ENCODE measurements at regions not wholly inside any gene's neighbourhood (a gene's known extent, or its start where the extent isn't known, plus 50 kb on each side); places are given as distances from the start of the nearest gene placed in this dataset.
"Not testable (repeated sequence)": the region's sequence is repeated elsewhere in the genome, so short reads cannot be mapped to it uniquely, and the experiment has no call there.

DNA sequence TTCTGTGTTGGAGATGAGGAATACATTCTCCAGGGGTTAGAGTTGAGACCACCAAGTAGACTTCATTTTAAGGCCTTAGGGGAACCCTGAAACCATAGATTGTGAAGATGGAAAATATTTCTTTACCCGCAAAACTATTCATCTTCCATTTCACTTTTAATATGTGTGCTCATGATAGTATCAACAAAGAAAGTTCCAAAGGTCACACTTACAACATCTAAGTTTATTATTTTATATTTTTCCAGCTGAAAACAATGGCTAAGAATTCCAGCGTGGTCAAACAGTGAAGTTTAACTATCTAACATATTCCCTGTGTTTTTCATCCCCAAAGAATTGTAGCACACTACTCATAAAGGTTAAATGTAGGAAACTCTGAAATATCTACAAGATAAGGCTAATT, 214.5 kb upstream of the GIMD1 start:
- H3K9me3 ChIP-seq: no peaks in the 10 kb centered on the region
- TF ChIP-seq, protein P1, sequence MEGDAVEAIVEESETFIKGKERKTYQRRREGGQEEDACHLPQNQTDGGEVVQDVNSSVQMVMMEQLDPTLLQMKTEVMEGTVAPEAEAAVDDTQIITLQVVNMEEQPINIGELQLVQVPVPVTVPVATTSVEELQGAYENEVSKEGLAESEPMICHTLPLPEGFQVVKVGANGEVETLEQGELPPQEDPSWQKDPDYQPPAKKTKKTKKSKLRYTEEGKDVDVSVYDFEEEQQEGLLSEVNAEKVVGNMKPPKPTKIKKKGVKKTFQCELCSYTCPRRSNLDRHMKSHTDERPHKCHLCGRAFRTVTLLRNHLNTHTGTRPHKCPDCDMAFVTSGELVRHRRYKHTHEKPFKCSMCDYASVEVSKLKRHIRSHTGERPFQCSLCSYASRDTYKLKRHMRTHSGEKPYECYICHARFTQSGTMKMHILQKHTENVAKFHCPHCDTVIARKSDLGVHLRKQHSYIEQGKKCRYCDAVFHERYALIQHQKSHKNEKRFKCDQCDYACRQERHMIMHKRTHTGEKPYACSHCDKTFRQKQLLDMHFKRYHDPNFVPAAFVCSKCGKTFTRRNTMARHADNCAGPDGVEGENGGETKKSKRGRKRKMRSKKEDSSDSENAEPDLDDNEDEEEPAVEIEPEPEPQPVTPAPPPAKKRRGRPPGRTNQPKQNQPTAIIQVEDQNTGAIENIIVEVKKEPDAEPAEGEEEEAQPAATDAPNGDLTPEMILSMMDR (IDR thresholded peaks at IDR 0.05): no peak
- no peaks in the 10 kb centered on the region for H3K4me1 ChIP-seq
- no peak overlapping the region for H3K4me3 ChIP-seq
- intact Hi-C loops (cut with DNase I): no loop called here
- H3K27me3 ChIP-seq: no peaks in the 10 kb centered on the region
- peak overlapping the region; percentile 71 for H3K27ac ChIP-seq
- no peak overlapping the region for H3K9ac ChIP-seq (ENCODE audit: low read depth in 2 of 2, low read length in 2 of 2)
- H3K36me3 ChIP-seq: no peaks in the 10 kb centered on the region
- no peak for DNase-seq

DNA sequence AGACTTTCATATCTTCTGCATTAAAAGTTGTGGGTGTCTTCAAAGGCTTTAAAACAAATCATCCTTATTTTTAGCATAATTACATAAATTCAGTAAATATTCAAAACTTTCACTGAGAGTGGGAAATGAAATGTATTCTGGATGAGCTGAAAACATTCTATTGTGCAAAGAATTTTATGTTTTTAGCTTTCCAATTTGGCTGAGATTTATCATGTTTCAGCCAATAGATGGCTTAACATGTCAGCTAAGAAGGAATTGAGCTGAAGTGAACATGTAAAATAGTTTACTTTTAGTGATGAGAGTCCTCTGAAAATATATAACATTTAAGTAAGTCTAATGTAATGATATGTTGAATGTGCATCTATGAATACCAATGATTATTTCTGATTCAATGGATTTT, 213.5 kb upstream of the GIMD1 start:
- no peak for DNase-seq
- Histone ChIP-seq H3K36me3 (no peaks in the 10 kb centered on the region), H3K27ac (no peak overlapping the region), H3K9ac (ENCODE audit: low read depth in 2 of 2, low read length in 2 of 2) (no peak overlapping the region), H3K9me3 (no peaks in the 10 kb centered on the region), H3K4me3 (no peak overlapping the region), H3K4me1 (no peaks in the 10 kb centered on the region), H3K27me3 (no peaks in the 10 kb centered on the region)
- intact Hi-C loops (cut with DNase I): no loop called here
- TF ChIP-seq, protein P1 (IDR thresholded peaks at IDR 0.05): no peak

DNA sequence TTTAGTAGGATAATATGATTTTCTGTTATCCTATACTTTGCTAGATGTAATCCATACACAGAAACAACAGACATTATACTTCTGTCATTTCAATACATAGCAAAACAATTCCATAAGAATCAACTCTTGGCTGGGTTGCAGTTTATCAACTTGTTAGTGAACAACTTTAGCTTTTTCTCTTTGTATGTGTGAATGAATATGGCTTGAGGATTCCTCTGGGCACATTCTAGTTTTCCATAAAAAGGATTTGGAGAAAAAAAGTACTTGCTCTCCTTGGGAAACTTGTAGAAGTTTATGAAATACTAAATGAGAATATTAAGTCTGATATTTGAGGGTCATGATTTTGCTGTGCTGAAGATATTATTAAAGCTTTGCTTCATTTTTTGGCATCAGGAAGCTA, 210.7 kb upstream of the GIMD1 start:
- DNase-seq: no peak
- Histone ChIP-seq H3K36me3 (no peaks in the 10 kb centered on the region), H3K9ac (ENCODE audit: low read depth in 2 of 2, low read length in 2 of 2) (no peak overlapping the region), H3K27ac (no peak overlapping the region), H3K4me1 (no peaks in the 10 kb centered on the region), H3K9me3 (no peaks in the 10 kb centered on the region), H3K4me3 (no peak overlapping the region), H3K27me3 (no peaks in the 10 kb centered on the region)
- TF ChIP-seq, protein P1 (IDR thresholded peaks at IDR 0.05): no peak
- intact Hi-C loops (cut with DNase I): no loop called here

DNA sequence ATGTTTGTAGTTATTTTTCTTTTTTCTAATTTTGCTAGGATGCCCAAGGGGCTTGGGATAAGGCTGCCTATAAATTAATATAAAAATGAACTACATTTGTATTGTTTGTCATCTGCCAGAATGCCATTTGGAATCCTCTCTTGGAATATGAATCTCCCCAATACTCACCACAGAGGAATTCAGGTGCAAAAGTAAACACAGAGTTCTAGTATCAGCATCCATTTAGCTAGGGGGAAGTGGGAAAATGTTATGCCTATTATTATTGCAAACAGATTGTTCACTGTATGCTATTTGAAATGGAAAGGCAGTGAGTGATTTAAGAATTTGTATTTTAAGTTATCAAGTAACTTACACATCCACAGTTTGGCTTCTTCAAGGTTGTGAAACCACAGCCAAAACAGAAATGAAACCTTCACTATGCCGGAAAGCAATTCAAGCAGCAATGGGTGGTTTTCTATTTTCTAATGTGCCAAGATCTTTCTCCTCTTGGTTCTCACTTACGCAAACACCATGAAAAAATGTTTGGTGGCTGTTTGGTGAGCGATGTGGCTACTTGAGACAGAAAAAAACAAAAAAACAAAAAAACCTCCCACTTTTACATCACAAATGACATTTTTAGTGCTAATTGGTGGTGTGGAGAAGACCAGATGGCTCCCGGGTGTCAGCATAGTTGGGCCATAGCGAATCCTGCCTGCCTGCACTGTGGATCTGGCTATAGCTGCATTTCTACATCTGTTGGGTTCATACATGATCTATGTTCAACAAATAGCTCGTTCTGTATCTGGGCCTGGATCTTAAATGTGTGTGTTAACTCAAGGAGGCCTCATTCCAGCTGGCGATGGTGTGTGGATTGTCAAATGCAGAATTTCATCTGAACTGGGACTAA, 200.8 kb upstream of the GIMD1 start:
- no peaks in the 10 kb centered on the region for H3K36me3 ChIP-seq

DNA sequence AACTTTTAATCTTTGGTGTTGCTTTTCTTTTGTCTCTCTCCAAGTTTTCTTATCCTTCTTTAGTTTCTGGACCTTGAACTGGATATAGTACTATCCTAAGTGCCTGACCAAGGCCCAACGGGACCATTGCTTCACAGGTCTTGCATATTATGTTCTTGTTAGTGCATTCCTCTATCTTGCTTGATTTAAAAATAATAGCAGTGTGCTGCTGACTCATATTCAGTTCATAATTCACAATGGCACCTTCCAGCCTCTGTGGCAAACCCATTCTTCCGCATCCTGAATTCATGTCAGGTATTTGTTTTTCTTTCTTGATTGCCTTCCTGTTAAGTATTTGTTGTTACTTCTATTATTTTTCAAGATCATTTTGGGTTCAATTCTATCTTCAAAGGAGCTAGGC, 197.1 kb upstream of the GIMD1 start:
- Histone ChIP-seq H3K27me3 (no peaks in the 10 kb centered on the region), H3K9me3 (no peaks in the 10 kb centered on the region), H3K36me3 (no peaks in the 10 kb centered on the region), H3K4me1 (no peaks in the 10 kb centered on the region), H3K4me3 (no peak overlapping the region), H3K27ac (no peak overlapping the region), H3K9ac (ENCODE audit: low read depth in 2 of 2, low read length in 2 of 2) (no peak overlapping the region)
- intact Hi-C loops (cut with DNase I): no loop called here
- TF ChIP-seq, protein P1 (IDR thresholded peaks at IDR 0.05): no peak
- DNase-seq: no peak

More for the DNA sequence above, 200.8 kb upstream of the GIMD1 start:
- Histone ChIP-seq H3K27me3 (no peaks in the 10 kb centered on the region), H3K9me3 (no peaks in the 10 kb centered on the region), H3K9ac (ENCODE audit: low read depth in 2 of 2, low read length in 2 of 2) (no peak overlapping the region), H3K4me1 (no peaks in the 10 kb centered on the region), H3K27ac (no peak overlapping the region), H3K4me3 (no peak overlapping the region)
- TF ChIP-seq, protein P1 (IDR thresholded peaks at IDR 0.05): no peak
- DNase-seq: no peak
- intact Hi-C loops (cut with DNase I): no loop called here

DNA sequence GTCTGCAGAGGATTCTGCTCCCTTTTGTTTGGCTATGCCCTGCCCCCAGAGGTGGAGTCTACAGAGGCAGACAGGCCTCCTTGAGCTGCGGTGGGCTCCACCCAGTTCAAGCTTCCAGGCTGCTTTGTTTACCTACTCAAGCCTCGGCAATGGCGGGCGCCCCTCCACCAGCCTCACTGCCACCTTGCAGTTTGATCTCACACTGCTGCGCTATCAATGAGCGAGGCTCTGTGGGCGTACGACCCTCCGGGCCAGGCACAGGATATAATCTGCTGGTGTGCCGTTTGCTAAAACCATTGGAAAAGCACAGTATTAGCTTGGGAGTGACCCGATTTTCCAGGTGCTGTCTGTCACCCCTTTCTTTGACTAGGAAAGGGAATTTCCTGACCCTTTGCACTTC, 195.1 kb upstream of the GIMD1 start:
- H3K27ac ChIP-seq; H3K9me3 ChIP-seq; H3K9ac ChIP-seq (ENCODE audit: low read depth in 2 of 2, low read length in 2 of 2); H3K4me1 ChIP-seq; DNase-seq; H3K36me3 ChIP-seq; H3K27me3 ChIP-seq; H3K4me3 ChIP-seq; intact Hi-C loops (cut with DNase I): not testable (repeated sequence)

All from colonic mucosa (tissue), 4 donors.